Panc1 (cell line): ENCODE measurements at regions not wholly inside any gene's neighbourhood (a gene's known extent, or its start where the extent isn't known, plus 50 kb on each side); places are given as distances from the start of the nearest gene placed in this dataset.

Source experiments
- CTCF ChIP-seq: fragments of 450-650 bp; IDR thresholded peaks from 2 replicates; pipeline ENCODE4 v1.5.1; 2017; ENCODE audit warnings: mild to moderate bottlenecking
- SIN3A ChIP-seq: IDR thresholded peaks from 2 replicates; pipeline ENCODE4 v1.6.1; 2012; ENCODE audit warnings: low read depth, mild to moderate bottlenecking, low read length, moderate library complexity, borderline replicate concordance; ENCODE audit not compliant: insufficient read depth
- TCF7L2 ChIP-seq: IDR thresholded peaks from 2 replicates; pipeline ENCODE4 v1.6.1; 2011; ENCODE audit warnings: mild to moderate bottlenecking, low read depth, low read length, inconsistent platforms

GRCh38 chr6:18045507-18045906 is 58.1 kb upstream of the KIF13A start:
- TF ChIP-seq CTCF: no peak
- no peak for TF ChIP-seq TCF7L2
- no peak for TF ChIP-seq SIN3A
